Subcutaneous adipose tissue (tissue), 1 donor: ENCODE measurements at regions not wholly inside any gene's neighbourhood (a gene's known extent, or its start where the extent isn't known, plus 50 kb on each side); places are given as distances from the start of the nearest gene placed in this dataset.

Experiments
- CTCF ChIP-seq: fragments of 450-650 bp; IDR thresholded peaks from one replicate; pipeline ENCODE4 v1.5.1; 2016; ENCODE audit warnings: low read depth, mild to moderate bottlenecking, control low read depth, antibody characterized with exemption, moderate library complexity

GRCh38 chr3:63159764-63160163, 118.3 kb upstream of the SYNPR start:
- no peak for TF ChIP-seq CTCF

GRCh38 chr3:63167113-63167512, 111.0 kb upstream of the SYNPR start:
- TF ChIP-seq CTCF = no peak

GRCh38 chr3:63168179-63168578, 109.9 kb upstream of the SYNPR start:
- TF ChIP-seq CTCF = no peak

- TF ChIP-seq CTCF = no peak
These were observed 98.1 kb upstream of the SYNPR start for GRCh38 chr3:63179862-63180522.

GRCh38 chr3:63192248-63192647, 85.9 kb upstream of the SYNPR start:
- TF ChIP-seq CTCF = no peak

GRCh38 chr3:63193647-63194046, 84.5 kb upstream of the SYNPR start:
- TF ChIP-seq CTCF = no peak

- TF ChIP-seq CTCF = no peak
These were observed 78.5 kb upstream of the SYNPR start for GRCh38 chr3:63199606-63200005.
